RWPE1 (cell line): ENCODE measurements at regions not wholly inside any gene's neighbourhood (a gene's known extent, or its start where the extent isn't known, plus 50 kb on each side); places are given as distances from the start of the nearest gene placed in this dataset.
A peak's percentile ranks its signal among the peaks of the same experiment; 100 is the strongest.

Source experiments
- CTCF ChIA-PET: fragments of 350-600 bp; sonication (Branson Sonifier 250); formaldehyde crosslinking; extraction: SDS; loops from one replicate; lab custom pipeline; 2021; lab: Yijun Ruan, JAX
- POLR2A ChIA-PET: fragments of 400-600 bp; formaldehyde crosslinking; extraction: SDS; loops from one replicate; lab custom pipeline; 2020; ENCODE audit warnings: antibody characterized with exemption; ENCODE audit not compliant: low non-redundant PET; lab: Yijun Ruan, JAX
- DNase-seq: peaks from one replicate; pipeline ENCODE4 v3.0.0; 2012; ENCODE audit warnings: low spot score
- H3K27ac ChIP-seq: fragments of 450-650 bp; 2 replicates; pipeline ENCODE4 v1.5.1; 2017
- TF ChIP-seq, protein P1 (sequence below): fragments of 450-650 bp; conservative IDR thresholded peaks from 2 replicates; pipeline ENCODE4 v1.5.1; 2017; ENCODE audit warnings: low read depth, mild to moderate bottlenecking

DNA sequence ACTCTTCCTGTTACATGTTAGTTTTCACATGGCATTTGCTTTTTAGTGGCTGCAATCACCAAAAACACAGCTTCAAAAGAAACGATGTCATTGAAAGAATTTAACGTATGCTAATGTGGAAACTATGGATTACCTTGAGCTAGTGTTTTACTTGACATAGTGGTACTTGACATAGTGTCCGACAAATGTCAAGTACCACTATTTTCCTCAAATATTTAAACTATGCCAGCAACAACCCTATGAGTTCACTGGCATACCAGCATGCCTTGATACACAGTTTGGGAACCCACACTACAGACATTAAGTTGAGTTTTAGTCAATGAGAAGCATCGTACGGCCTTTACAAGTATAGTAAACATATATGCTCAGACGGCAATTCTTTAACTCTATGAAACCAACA, 560.3 kb downstream of the GALC start:
- CTCF ChIA-PET = no interaction called here
- H3K27ac ChIP-seq = no peak overlapping the region
- POLR2A ChIA-PET = no interaction called here
- DNase-seq = no peak
- TF ChIP-seq, protein P1, sequence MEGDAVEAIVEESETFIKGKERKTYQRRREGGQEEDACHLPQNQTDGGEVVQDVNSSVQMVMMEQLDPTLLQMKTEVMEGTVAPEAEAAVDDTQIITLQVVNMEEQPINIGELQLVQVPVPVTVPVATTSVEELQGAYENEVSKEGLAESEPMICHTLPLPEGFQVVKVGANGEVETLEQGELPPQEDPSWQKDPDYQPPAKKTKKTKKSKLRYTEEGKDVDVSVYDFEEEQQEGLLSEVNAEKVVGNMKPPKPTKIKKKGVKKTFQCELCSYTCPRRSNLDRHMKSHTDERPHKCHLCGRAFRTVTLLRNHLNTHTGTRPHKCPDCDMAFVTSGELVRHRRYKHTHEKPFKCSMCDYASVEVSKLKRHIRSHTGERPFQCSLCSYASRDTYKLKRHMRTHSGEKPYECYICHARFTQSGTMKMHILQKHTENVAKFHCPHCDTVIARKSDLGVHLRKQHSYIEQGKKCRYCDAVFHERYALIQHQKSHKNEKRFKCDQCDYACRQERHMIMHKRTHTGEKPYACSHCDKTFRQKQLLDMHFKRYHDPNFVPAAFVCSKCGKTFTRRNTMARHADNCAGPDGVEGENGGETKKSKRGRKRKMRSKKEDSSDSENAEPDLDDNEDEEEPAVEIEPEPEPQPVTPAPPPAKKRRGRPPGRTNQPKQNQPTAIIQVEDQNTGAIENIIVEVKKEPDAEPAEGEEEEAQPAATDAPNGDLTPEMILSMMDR = no peak

DNA sequence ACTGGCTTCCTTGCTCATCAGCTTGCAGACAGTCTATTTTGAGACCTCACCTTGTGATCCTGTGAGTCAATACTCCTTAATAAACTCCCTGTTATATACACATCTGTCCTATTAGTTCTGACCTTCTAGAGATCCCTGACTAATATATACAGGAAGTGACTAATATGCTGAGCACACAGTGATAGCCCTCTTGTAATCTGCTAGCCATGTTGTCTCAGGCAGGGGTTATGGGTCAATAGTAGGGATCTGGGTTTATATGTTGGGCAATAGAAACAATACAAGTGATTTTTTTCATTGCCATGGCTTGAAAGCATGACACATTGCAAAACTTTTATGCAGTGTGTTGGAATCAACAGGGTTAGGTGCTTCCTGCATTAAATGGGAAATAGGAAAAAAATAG, 562.2 kb downstream of the GALC start:
- TF ChIP-seq, protein P1 = no peak
- ChIA-PET POLR2A (no interaction called here), CTCF (interaction anchor here (0.7 kb wide), 1 partner anchor 353 kb away, joined by 3 read pairs; no protein-coding TSS in a partner anchor)
- peak overlapping the region; percentile 52; the same call in 1 of the 2 replicates for H3K27ac ChIP-seq
- peak; percentile 84 for DNase-seq

DNA sequence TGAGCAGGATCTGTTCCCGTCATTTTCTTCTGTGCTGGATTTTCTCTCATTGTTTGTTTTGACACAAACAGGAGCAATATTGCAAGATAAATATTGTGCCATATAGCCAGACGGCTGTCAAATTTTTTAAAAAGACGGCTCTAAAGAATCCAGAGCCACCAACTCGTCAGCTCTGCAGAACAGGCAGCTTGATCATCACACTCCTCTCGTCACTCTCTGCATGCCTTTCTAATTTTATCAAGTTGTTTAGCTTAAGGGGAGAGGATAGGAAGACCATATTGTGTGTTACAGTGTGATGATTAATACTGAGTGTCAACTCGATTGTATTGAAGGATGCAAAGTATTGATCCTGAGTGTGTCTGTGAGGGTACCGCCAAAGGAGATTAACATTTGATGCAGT, 562.8 kb downstream of the GALC start:
- no peak for DNase-seq
- TF ChIP-seq, protein P1 = no peak
- H3K27ac ChIP-seq = peak overlapping the region; percentile 52; the same call in 1 of the 2 replicates
- ChIA-PET CTCF (no interaction called here), POLR2A (no interaction called here)

DNA sequence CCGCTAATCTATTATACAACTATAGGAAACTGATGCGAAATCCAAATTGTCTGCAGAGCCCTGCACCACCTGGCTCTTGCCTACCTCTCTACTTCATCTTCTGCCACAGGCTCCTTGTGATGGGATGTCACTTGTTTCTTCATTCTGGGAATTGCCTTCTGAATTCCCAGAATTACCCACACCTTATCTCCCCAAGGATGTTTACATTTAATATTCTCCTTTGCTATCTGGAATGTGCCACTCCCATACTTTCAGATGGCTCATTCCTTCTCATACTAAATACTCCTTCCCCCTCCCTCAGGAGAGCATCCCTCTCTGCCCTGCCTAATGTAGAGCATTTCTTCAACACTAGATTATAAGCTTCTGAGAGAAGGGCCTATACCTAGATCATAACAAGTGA, 573.1 kb downstream of the GALC start:
- POLR2A ChIA-PET = no interaction called here
- H3K27ac ChIP-seq = no peak overlapping the region
- CTCF ChIA-PET = interaction anchor here (0.5 kb wide), 1 partner anchor 756 kb away, joined by 3 read pairs; no protein-coding TSS in a partner anchor
- TF ChIP-seq, protein P1 = no peak
- DNase-seq = peak; percentile 3

DNA sequence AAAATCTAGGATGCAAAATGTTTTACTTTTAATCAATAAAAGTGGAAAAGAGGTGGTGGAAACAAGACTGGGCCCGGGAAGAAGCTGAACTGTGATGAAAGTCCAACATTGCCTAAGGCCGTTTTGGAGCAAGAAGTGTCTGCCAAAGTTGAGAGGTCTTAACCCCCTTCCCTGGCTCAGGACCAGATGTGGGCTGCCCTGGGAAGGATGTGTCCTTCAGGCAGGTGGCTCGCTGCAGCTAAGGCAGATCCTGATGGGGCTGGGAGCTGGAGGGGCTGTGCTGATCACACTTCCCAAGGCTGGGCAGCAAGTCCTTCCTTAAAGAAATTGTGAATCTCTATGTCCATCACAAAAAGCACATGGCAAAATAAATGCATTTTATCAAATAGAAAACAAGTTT, 581.6 kb downstream of the GALC start:
- ChIA-PET CTCF (no interaction called here), POLR2A (no interaction called here)
- DNase-seq = no peak
- TF ChIP-seq, protein P1 = no peak
- no peak overlapping the region for H3K27ac ChIP-seq

DNA sequence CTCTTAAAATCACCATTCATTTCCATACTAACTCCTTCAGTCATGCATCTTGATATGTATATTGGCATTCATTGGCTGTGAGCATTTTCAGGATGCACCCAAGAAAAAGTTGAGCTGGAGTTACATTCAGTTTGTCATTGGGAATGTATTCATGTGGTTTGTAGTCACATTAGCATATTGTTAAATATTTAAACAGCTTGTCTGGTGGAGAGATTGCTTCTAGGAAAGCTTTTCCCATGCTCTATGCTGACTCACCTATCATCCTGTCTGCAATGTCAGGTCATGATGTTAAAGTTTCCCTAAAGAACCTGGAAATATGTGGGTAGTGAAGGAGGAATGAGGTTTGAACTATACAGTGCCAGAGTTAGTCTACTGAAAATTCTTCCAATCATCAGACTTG, 583.6 kb downstream of the GALC start:
- TF ChIP-seq, protein P1 = no peak
- CTCF ChIA-PET = no interaction called here
- POLR2A ChIA-PET = no interaction called here
- DNase-seq = no peak
- no peak overlapping the region for H3K27ac ChIP-seq

DNA sequence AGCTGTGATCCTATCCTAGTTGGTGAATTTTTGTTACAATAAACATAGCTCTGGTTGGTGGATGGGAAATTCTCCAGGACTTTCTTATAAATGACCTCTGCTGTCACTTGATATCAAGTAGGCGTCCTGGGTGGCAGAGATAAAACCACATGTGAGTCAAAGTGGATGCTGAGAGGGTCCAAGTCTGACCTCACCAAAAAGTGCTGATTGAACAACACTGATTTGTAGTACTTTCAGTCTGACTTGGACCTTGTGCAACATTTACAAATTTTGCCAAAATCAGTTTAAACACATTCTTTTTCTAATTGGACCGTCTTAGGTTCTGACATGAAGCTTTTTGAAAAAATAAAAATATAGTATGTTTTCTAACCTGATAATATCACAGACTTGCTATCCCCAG, 585.6 kb downstream of the GALC start:
- TF ChIP-seq, protein P1 = no peak
- no peak for DNase-seq
- ChIA-PET CTCF (no interaction called here), POLR2A (no interaction called here)
- H3K27ac ChIP-seq = no peak overlapping the region
